Activated naive CD4-positive, alpha-beta T cell treated with anti-CD3 and anti-CD28 coated beads for 36 hours (primary cell): ENCODE measurements at regions not wholly inside any gene's neighbourhood (a gene's known extent, or its start where the extent isn't known, plus 50 kb on each side); places are given as distances from the start of the nearest gene placed in this dataset.
"Not testable (repeated sequence)": the region's sequence is repeated elsewhere in the genome, so short reads cannot be mapped to it uniquely, and the experiment has no call there.

Experiments
- CTCF ChIA-PET: fragments of 350-600 bp; sonication (Branson Sonifier 250); formaldehyde crosslinking; loops from one replicate; lab custom pipeline; 2021; ENCODE audit warnings: antibody characterized with exemption; lab: Charles Lee
- DNase-seq: peaks from one replicate; pipeline ENCODE4 v3.0.0-alpha.2; 2020
- H3K27ac Mint-ChIP-seq: one replicate; pipeline ENCODE4 v1.8.0; 2021; ENCODE audit warnings: mild to moderate bottlenecking, mixed read lengths
- H3K27me3 Mint-ChIP-seq: one replicate; pipeline ENCODE4 v1.8.0; 2021; ENCODE audit warnings: low read depth, mixed read lengths
- H3K36me3 Mint-ChIP-seq: one replicate; pipeline ENCODE4 v1.8.0; 2021; ENCODE audit warnings: low read depth, mixed read lengths
- H3K4me1 Mint-ChIP-seq: one replicate; pipeline ENCODE4 v1.8.0; 2021; ENCODE audit warnings: low read depth, mixed read lengths
- H3K4me3 Mint-ChIP-seq: one replicate; pipeline ENCODE4 v1.8.0; 2021; ENCODE audit warnings: mild to moderate bottlenecking, moderate library complexity, mixed read lengths
- H3K9me3 Mint-ChIP-seq: one replicate; pipeline ENCODE4 v1.8.0; 2021; ENCODE audit warnings: mixed read lengths
- intact Hi-C: fragments of 100-400 bp; cut with micrococcal nuclease; formaldehyde crosslinking; loops from one replicate; pipeline ENCODE4 v1.15.1; 2023

DNA sequence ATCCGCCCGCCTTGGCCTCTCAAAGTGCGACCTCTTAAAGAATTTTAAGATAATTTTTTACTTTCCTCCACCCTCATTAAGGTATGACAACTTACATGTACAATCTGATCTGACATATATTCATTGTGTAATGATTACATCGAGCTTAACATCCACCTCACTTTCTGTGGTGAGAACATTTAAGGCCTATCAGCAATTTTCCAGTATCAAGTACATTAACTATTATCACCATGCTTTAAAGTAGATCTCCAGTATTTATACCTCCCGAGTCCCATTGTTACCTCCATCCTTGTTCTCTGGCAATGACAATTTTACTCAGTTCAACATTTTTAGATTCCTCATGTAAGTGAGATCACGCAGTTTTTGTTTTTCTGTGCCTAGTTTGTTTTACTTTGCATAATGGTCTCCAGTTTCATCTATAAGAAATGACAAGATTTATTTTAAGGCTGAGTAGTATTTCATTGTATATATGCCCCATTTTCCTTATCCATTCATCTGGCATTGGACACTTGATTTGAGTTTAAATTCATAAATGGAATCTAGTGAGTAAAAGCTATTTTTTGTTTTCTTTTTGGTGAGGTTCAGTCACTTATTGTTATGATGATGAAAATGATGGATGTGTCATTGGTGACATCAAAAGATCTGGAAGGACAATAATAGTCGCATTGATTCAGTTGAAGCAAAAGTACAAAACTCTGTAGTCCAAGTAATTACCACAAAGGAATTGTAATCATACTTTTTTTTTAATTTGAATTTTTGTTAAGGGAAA lies 87.0 kb downstream of the OR2B2 start:
- intact Hi-C loops: loop anchor here (2.0 kb wide), 1 partner anchor 48 kb away; a partner anchor contains a TSS

GRCh38 chr6:27824211-27825024 lies 87.8 kb downstream of the OR2B2 start:
- not testable (repeated sequence) for H3K27me3 Mint-ChIP-seq, H3K36me3 Mint-ChIP-seq, H3K9me3 Mint-ChIP-seq
- Mint-ChIP-seq H3K27ac (peak overlapping the region; percentile 98), H3K4me3 (peak overlapping the region; percentile 89), H3K4me1 (peaks cover 19% of the 10 kb centered on the region)
- CTCF ChIA-PET: interaction anchor here (1.5 to 1.6 kb wide), 2 partner anchors 43 to 71 kb away, joined by 4 read pairs; a partner anchor contains a TSS
- intact Hi-C loops: loop anchor here (1.0 to 2.0 kb wide), 2 partner anchors 14 to 48 kb away; a partner anchor contains a TSS
- peak; percentile 67 for DNase-seq

More for the DNA sequence above, 87.0 kb downstream of the OR2B2 start:
- H3K9me3 Mint-ChIP-seq: peaks cover 1% of the 10 kb centered on the region
- H3K27me3 Mint-ChIP-seq: no peaks in the 10 kb centered on the region
- DNase-seq: no peak
- peak overlapping the region; percentile 98 for H3K27ac Mint-ChIP-seq
- peaks cover 4% of the 10 kb centered on the region for H3K36me3 Mint-ChIP-seq
- CTCF ChIA-PET: interaction anchor here (1.5 to 1.6 kb wide), 2 partner anchors 42 to 70 kb away, joined by 4 read pairs; a partner anchor contains a TSS
- peak overlapping the region; percentile 89 for H3K4me3 Mint-ChIP-seq
- H3K4me1 Mint-ChIP-seq: peaks cover 24% of the 10 kb centered on the region

DNA sequence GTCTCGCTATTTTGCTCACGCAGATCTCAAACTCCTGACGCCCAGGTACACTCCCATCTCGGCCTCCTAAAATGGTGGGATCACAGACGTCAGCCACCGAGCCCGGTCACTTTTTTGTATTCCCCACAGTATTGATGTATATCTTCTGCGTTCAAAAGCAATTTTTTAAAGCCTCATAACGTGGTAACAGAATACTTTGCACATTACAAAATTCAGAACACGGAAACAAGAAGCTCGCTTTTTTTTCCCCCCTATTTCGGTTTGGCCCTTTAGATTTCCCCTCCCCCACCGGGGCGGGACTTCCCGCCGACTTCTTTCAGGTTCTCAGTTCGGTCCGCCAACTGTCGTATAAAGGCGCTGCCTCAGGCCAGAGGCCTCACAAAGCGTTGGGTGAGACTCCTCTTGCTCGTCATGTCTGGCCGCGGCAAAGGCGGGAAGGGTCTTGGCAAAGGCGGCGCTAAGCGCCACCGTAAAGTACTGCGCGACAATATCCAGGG lies 88.4 kb downstream of the OR2B2 start:
- not testable (repeated sequence) for H3K36me3 Mint-ChIP-seq, H3K27me3 Mint-ChIP-seq, H3K9me3 Mint-ChIP-seq
- peak overlapping the region; percentile 89 for H3K4me3 Mint-ChIP-seq
- intact Hi-C loops: loop anchor here (1.0 to 2.0 kb wide), 4 partner anchors 8 to 533 kb away; a partner anchor contains a TSS
- H3K4me1 Mint-ChIP-seq: peaks cover 17% of the 10 kb centered on the region
- H3K27ac Mint-ChIP-seq: peak overlapping the region; percentile 98
- DNase-seq: peak; percentile 84
- CTCF ChIA-PET: interaction anchor here (1.5 to 1.6 kb wide), 2 partner anchors 43 to 71 kb away, joined by 4 read pairs; a partner anchor contains a TSS

- peak overlapping the region; percentile 41 for H3K27ac Mint-ChIP-seq
- intact Hi-C loops: loop anchor here (5.0 kb wide), 2 partner anchors 320 to 520 kb away; partner anchors contain the start of gene ZSCAN31
- CTCF ChIA-PET: no interaction called here
- H3K4me1 Mint-ChIP-seq: peaks cover 17% of the 10 kb centered on the region
- no peak overlapping the region for H3K4me3 Mint-ChIP-seq
- peaks cover 4% of the 10 kb centered on the region for H3K36me3 Mint-ChIP-seq
- H3K27me3 Mint-ChIP-seq: no peaks in the 10 kb centered on the region
- no peak for DNase-seq
- no peaks in the 10 kb centered on the region for H3K9me3 Mint-ChIP-seq
These were observed 95.3 kb downstream of the OR2B2 start for GRCh38 chr6:27816906-27817305.

GRCh38 chr6:27814665-27815424 lies 97.4 kb downstream of the OR2B2 start:
- peak overlapping the region; percentile 85 for H3K4me3 Mint-ChIP-seq
- peak; percentile 90 for DNase-seq
- H3K27me3 Mint-ChIP-seq: peaks cover 3% of the 10 kb centered on the region
- CTCF ChIA-PET: interaction anchor here (0.6 to 1.1 kb wide), 3 partner anchors 50 to 80 kb away, joined by 3 to 7 read pairs (median 3); a partner anchor contains a TSS
- H3K4me1 Mint-ChIP-seq: peaks cover 29% of the 10 kb centered on the region
- H3K9me3 Mint-ChIP-seq: no peaks in the 10 kb centered on the region
- H3K27ac Mint-ChIP-seq: peak overlapping the region; percentile 99
- H3K36me3 Mint-ChIP-seq: peaks cover 11% of the 10 kb centered on the region
- intact Hi-C loops: loop anchor here (1.0 to 5.0 kb wide), 8 partner anchors 8 to 683 kb away; partner anchors contain the start of genes ZNF165 and ZSCAN31

DNA sequence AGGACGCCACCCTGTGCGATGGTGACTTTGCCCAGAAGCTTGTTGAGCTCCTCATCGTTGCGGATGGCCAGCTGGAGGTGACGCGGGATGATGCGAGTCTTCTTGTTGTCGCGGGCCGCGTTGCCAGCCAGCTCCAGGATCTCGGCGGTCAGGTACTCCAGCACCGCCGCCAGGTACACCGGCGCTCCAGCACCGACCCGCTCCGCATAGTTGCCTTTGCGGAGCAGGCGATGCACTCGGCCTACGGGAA lies 97.9 kb downstream of the OR2B2 start:
- Mint-ChIP-seq H3K4me3 (peak overlapping the region; percentile 85), H3K27ac (peak overlapping the region; percentile 99), H3K36me3 (peaks cover 12% of the 10 kb centered on the region), H3K4me1 (peaks cover 28% of the 10 kb centered on the region)
- not testable (repeated sequence) for H3K9me3 Mint-ChIP-seq, H3K27me3 Mint-ChIP-seq, DNase-seq
- intact Hi-C loops: loop anchor here (1.0 to 5.0 kb wide), 5 partner anchors 24 to 682 kb away; partner anchors contain the start of gene ZNF165
- CTCF ChIA-PET: interaction anchor here (0.6 to 1.1 kb wide), 3 partner anchors 51 to 80 kb away, joined by 3 to 7 read pairs (median 3); a partner anchor contains a TSS

DNA sequence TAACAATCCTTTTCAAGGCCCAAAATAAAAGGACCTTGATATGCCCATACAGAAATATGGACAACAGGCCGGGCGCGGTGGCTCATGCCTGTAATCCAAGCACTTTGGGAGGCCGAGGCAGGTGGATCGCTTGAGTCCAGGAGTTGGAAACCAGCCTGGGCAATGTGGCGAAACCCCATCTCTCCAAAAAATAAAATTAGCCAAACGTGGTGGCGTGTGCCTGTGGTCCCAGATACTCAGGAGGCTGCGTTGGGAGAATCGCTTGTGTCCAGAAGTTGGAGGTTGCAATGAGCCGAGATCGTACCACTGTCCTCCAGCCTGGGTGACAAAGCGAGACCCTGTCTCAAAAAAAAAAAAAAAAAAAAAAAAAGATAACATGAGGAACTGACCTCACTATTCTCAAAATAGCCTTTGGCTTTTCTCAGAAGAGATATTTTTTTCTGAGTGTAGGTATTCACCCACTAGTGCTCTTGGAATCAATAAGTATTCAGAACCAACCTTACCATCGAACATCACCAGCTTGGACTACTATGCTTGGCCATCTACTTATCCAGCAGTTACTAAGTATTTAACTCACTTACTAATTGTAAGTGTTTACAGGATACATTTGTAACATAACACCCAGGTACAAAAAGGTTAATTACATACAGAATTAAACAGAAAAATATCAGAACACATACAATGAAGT lies 99.2 kb downstream of the OR2B2 start:
- peaks cover 3% of the 10 kb centered on the region for H3K27me3 Mint-ChIP-seq
- H3K4me1 Mint-ChIP-seq: peaks cover 37% of the 10 kb centered on the region
- H3K9me3 Mint-ChIP-seq: no peaks in the 10 kb centered on the region
- DNase-seq: no peak
- H3K27ac Mint-ChIP-seq: peak overlapping the region; percentile 99
- H3K4me3 Mint-ChIP-seq: peak overlapping the region; percentile 38
- intact Hi-C loops: loop anchor here (5.0 kb wide), 1 partner anchor 269 kb away; the partner anchor contains the start of gene ZNF165
- CTCF ChIA-PET: interaction anchor here (0.8 kb wide), 1 partner anchor 81 kb away, joined by 3 read pairs; no protein-coding TSS in a partner anchor
- peaks cover 12% of the 10 kb centered on the region for H3K36me3 Mint-ChIP-seq

DNA sequence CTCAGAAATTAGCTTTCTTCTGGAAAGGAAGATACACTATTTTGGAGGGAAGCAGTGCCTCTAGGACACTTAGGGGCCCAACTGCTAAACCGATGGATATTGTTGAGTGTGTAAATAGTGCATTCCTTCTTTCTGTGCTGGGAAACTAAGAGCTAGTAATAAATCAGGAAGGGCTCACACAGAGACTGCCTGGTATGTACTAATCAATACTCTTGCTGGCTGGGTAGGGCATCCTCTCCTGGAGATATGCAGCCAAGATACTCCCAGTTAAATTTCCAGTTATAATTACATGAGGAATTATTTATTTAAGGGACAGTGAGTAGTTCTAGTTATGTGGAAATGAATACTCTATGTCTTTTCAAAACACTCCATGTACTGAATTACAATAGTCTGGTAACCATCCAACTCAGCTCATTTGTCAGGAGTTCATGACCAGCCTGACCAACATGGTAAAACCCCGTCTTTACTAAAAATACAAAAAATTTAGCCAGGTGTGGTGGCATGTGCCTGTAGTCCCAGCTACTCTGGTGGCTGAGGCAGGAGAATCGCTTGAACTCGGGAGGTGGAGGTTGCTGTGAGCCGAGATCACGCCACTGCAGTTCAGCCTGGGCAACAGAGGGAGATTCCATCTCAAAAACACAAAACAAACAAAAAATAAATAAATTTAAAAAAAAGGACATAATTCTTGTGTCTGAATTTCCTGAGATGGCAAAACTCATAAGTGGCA lies 100.0 kb downstream of the OR2B2 start:
- CTCF ChIA-PET: interaction anchor here (0.8 kb wide), 1 partner anchor 82 kb away, joined by 3 read pairs; no protein-coding TSS in a partner anchor
- Mint-ChIP-seq H3K4me1 (peaks cover 37% of the 10 kb centered on the region), H3K27me3 (peaks cover 3% of the 10 kb centered on the region), H3K27ac (peak overlapping the region; percentile 50), H3K9me3 (no peaks in the 10 kb centered on the region), H3K4me3 (no peak overlapping the region), H3K36me3 (peaks cover 12% of the 10 kb centered on the region)
- intact Hi-C loops: loop anchor here (5.0 kb wide), 1 partner anchor 270 kb away; the partner anchor contains the start of gene ZNF165
- no peak for DNase-seq

DNA sequence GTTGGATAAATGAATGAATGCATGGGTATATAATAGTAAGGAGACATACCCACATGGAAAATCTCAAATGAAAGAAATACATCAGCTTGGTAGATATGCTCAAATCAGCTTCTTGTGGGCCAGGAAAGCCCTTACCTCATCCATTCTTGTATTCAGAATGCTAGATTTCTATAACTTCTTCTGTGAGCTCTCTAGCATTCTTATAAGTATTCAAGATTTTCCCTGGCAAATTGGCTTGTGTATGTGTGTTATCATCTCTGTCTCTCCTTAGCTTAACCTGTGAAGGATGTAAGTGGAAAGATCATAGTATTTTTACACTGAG lies 100.8 kb downstream of the OR2B2 start:
- no peak for DNase-seq
- Mint-ChIP-seq H3K27me3 (peaks cover 3% of the 10 kb centered on the region), H3K4me3 (peak overlapping the region; percentile 93), H3K27ac (peak overlapping the region; percentile 95), H3K36me3 (peaks cover 12% of the 10 kb centered on the region), H3K4me1 (peaks cover 43% of the 10 kb centered on the region), H3K9me3 (no peaks in the 10 kb centered on the region)
- intact Hi-C loops: loop anchor here (5.0 kb wide), 1 partner anchor 271 kb away; the partner anchor contains the start of gene ZNF165
- CTCF ChIA-PET: interaction anchor here (1.3 to 3.6 kb wide), 2 partner anchors 61 to 84 kb away, joined by 3 to 15 read pairs; a partner anchor contains a TSS

DNA sequence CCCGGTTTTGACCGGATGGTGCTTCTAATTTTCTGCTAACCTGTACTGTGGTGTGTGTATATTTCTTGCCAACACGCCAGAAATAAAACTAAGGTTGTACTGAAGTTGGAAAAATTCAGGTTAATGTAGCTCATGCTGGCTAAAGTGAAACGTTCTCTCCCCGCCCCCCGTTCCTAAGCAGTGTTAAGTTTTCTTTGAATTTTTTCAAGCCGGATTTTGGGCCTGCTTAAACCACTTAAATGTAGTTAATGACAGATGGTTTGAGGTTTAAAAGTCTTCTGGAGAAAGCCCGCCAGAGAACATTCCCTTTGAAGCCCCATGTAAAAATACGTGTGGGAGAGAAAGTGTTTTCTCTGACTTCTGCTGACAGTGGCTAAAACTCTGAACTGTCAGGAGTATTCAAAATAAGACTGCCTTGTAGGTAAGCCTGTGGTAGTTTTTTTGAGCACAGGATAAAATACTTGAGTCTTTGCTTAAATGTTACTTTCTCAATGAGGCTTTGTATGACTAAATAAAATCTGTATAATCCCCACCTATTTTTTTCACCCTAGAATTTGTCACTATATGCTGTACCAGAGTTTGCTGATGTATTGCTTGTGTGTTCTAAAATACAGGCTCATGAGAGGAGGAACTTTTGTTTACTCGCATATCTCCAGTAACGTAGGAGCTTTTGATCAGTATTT lies 101.3 kb downstream of the OR2B2 start:
- Mint-ChIP-seq H3K9me3 (no peaks in the 10 kb centered on the region), H3K4me1 (peaks cover 44% of the 10 kb centered on the region), H3K27me3 (peaks cover 3% of the 10 kb centered on the region), H3K36me3 (peaks cover 12% of the 10 kb centered on the region), H3K4me3 (peak overlapping the region; percentile 93), H3K27ac (peak overlapping the region; percentile 95)
- CTCF ChIA-PET: interaction anchor here (1.3 to 3.6 kb wide), 2 partner anchors 61 to 85 kb away, joined by 3 to 15 read pairs; a partner anchor contains a TSS
- DNase-seq: peak; percentile 14
- intact Hi-C loops: loop anchor here (5.0 kb wide), 1 partner anchor 271 kb away; the partner anchor contains the start of gene ZNF165
